ENCODE measurements at regions not wholly inside any gene's neighbourhood (a gene's known extent, or its start where the extent isn't known, plus 50 kb on each side); places are given as distances from the start of the nearest gene placed in this dataset.
A peak's percentile ranks its signal among the peaks of the same experiment; 100 is the strongest.

GRCh38 chr1:195075973-195076372 lies 1532.3 kb downstream of the KCNT2 start:
- DNase-seq (ENCODE audit: low read depth) = no peak

- DNase-seq (ENCODE audit: low read depth) = no peak
These were observed 1536.8 kb downstream of the KCNT2 start for GRCh38 chr1:195071461-195071860.

- DNase-seq (ENCODE audit: low read depth) = no peak
These were observed 1542.8 kb downstream of the KCNT2 start for GRCh38 chr1:195065437-195065836.

- DNase-seq (ENCODE audit: low read depth) = no peak
These were observed 1543.9 kb downstream of the KCNT2 start for GRCh38 chr1:195064358-195064757.

- no peak for DNase-seq (ENCODE audit: low read depth)
These were observed 1554.0 kb downstream of the KCNT2 start for GRCh38 chr1:195054217-195054687.

GRCh38 chr1:195053478-195053877 lies 1554.8 kb downstream of the KCNT2 start:
- no peak for DNase-seq (ENCODE audit: low read depth)

- no peak for DNase-seq (ENCODE audit: low read depth)
These were observed 1560.5 kb downstream of the KCNT2 start for GRCh38 chr1:195047772-195048171.

- DNase-seq (ENCODE audit: low read depth) = no peak
These were observed 1563.2 kb downstream of the KCNT2 start for GRCh38 chr1:195045072-195045471.

GRCh38 chr1:195030793-195031192 lies 1577.4 kb downstream of the KCNT2 start:
- no peak for DNase-seq (ENCODE audit: low read depth)

- DNase-seq (ENCODE audit: low read depth) = no peak
These were observed 1581.4 kb downstream of the KCNT2 start for GRCh38 chr1:195026792-195027191.

- DNase-seq (ENCODE audit: low read depth) = peak; percentile 9
These were observed 1588.9 kb downstream of the KCNT2 start for GRCh38 chr1:195019385-195019784.

GRCh38 chr1:195012995-195013394 lies 1595.2 kb downstream of the KCNT2 start:
- no peak for DNase-seq (ENCODE audit: low read depth)

- no peak for DNase-seq (ENCODE audit: low read depth)
These were observed 1602.9 kb downstream of the KCNT2 start for GRCh38 chr1:195005338-195005737.

- DNase-seq (ENCODE audit: low read depth) = no peak
These were observed 1617.8 kb downstream of the KCNT2 start for GRCh38 chr1:194990483-194990882.

- DNase-seq (ENCODE audit: low read depth) = peak; percentile 40
These were observed 1632.3 kb downstream of the KCNT2 start for GRCh38 chr1:194975913-194976312.

- no peak for DNase-seq (ENCODE audit: low read depth)
These were observed 1639.3 kb downstream of the KCNT2 start for GRCh38 chr1:194968916-194969315.

- no peak for DNase-seq (ENCODE audit: low read depth)
These were observed 1648.4 kb downstream of the KCNT2 start for GRCh38 chr1:194959795-194960194.

- no peak for DNase-seq (ENCODE audit: low read depth)
These were observed 1656.1 kb downstream of the KCNT2 start for GRCh38 chr1:194952171-194952570.

- DNase-seq (ENCODE audit: low read depth) = no peak
These were observed 1657.7 kb downstream of the KCNT2 start for GRCh38 chr1:194950584-194950983.

- no peak for DNase-seq (ENCODE audit: low read depth)
These were observed 1667.8 kb downstream of the KCNT2 start for GRCh38 chr1:194940336-194941030.

- no peak for DNase-seq (ENCODE audit: low read depth)
These were observed 1672.4 kb downstream of the KCNT2 start for GRCh38 chr1:194935864-194936263.

- DNase-seq (ENCODE audit: low read depth) = no peak
These were observed 1677.1 kb downstream of the KCNT2 start for GRCh38 chr1:194931166-194931565.

- no peak for DNase-seq (ENCODE audit: low read depth)
These were observed 1678.1 kb downstream of the KCNT2 start for GRCh38 chr1:194930132-194930531.

GRCh38 chr1:194929357-194929756 lies 1678.9 kb downstream of the KCNT2 start:
- no peak for DNase-seq (ENCODE audit: low read depth)

Data from HS-27A (cell line).